ENCODE measurements at regions not wholly inside any gene's neighbourhood (a gene's known extent, or its start where the extent isn't known, plus 50 kb on each side); places are given as distances from the start of the nearest gene placed in this dataset.

DNA sequence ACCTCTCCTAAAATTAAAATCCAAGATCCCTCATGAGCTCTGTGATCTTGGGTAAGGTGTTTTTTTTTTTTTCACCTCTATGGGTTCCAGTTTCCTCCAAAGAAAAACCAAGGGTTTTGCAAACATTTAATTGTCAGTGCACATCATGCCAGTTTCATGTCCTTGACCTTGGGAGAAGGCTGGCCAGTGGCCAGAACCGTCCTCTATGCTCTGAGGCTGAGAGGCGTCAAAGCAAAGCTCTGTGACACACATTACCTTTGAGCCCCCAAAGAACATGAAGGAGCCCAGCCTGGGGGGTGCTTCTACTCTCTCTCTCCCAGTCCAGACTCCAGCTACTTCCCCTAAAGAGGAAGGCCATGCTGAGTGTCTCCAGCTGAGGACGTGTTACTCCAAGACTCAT is 145.5 kb upstream of the TMEM132C start:
- H3K27ac Mint-ChIP-seq, result no peak overlapping the region
- Histone ChIP-seq H2AFZ (ENCODE audit: low read length) (no peak overlapping the region), H3K14ac (ENCODE audit: insufficient read depth, low read length) (no peak overlapping the region), H2BK5ac (ENCODE audit: insufficient read length, low read length) (no peak overlapping the region), H3K23me2 (ENCODE audit: insufficient read length, low read depth, low read length, poor library complexity, severe bottlenecking) (no peaks in the 10 kb centered on the region), H2AK5ac (ENCODE audit: insufficient read length, low read length) (no peak overlapping the region), H3K56ac (ENCODE audit: insufficient read length, low read depth, low read length) (no peak overlapping the region), H3K18ac (ENCODE audit: insufficient read length, low read depth, low read length) (no peak overlapping the region), H3K4ac (ENCODE audit: low read depth, low read length) (no peak overlapping the region), H2BK12ac (ENCODE audit: insufficient read length, low read depth, low read length) (no peak overlapping the region), H2BK15ac (ENCODE audit: low read depth, low read length) (no peak overlapping the region), H4K8ac (replicated peaks; ENCODE audit: insufficient read length, low read depth, low read length) (no peak overlapping the region), H4K20me1 (ENCODE audit: control insufficient read depth, insufficient read depth, insufficient read length) (no peaks in the 10 kb centered on the region), H3K23ac (ENCODE audit: insufficient read length, low read depth, low read length) (no peak overlapping the region), H3K27me3 (ENCODE audit: insufficient read depth, low read length) (no peaks in the 10 kb centered on the region), H3K79me2 (ENCODE audit: insufficient read depth, low read length) (no peaks in the 10 kb centered on the region), H3K9ac (ENCODE audit: extremely low read depth, insufficient read length, low read length) (no peak overlapping the region), H3K79me1 (ENCODE audit: insufficient read depth, low read depth, low read length, poor library complexity, severe bottlenecking) (no peaks in the 10 kb centered on the region), H2BK120ac (ENCODE audit: low read depth, low read length, poor library complexity, severe bottlenecking) (no peak overlapping the region), H3T11ph (ENCODE audit: low read length) (no peak overlapping the region), H3K4me1 (ENCODE audit: insufficient read depth, low read length) (no peaks in the 10 kb centered on the region), H3K27ac (ENCODE audit: insufficient read length, low read depth, low read length) (no peak overlapping the region), H4K91ac (ENCODE audit: insufficient read length, low read depth, low read length) (no peak overlapping the region), H3K9me3 (ENCODE audit: control insufficient read depth, low read depth, low read length) (no peaks in the 10 kb centered on the region), H3K4me2 (ENCODE audit: insufficient read depth, insufficient read length, low read length) (no peak overlapping the region), H2BK20ac (ENCODE audit: low read depth, low read length, poor library complexity, severe bottlenecking) (no peak overlapping the region), H4K5ac (ENCODE audit: insufficient read length, low read depth, low read length) (no peak overlapping the region)
- no peaks in the 10 kb centered on the region; the same call in 1 of the 2 replicates for H3K27me3 Mint-ChIP-seq (ENCODE audit: low read depth)
- H3K4me1 Mint-ChIP-seq, result peaks cover 4% of the 10 kb centered on the region in 2 experiments; a peak in 3 of 4 replicates
- H3K9me3 Mint-ChIP-seq, result no peaks in the 10 kb centered on the region; a peak in 1 of 5 replicates
- H3K4me3 Mint-ChIP-seq, result no peak overlapping the region
- H3K36me3 Mint-ChIP-seq (ENCODE audit: insufficient read depth in 1 of 3, low read depth in 3 of 3), result no peaks in the 10 kb centered on the region
- TF ChIP-seq, protein P1, sequence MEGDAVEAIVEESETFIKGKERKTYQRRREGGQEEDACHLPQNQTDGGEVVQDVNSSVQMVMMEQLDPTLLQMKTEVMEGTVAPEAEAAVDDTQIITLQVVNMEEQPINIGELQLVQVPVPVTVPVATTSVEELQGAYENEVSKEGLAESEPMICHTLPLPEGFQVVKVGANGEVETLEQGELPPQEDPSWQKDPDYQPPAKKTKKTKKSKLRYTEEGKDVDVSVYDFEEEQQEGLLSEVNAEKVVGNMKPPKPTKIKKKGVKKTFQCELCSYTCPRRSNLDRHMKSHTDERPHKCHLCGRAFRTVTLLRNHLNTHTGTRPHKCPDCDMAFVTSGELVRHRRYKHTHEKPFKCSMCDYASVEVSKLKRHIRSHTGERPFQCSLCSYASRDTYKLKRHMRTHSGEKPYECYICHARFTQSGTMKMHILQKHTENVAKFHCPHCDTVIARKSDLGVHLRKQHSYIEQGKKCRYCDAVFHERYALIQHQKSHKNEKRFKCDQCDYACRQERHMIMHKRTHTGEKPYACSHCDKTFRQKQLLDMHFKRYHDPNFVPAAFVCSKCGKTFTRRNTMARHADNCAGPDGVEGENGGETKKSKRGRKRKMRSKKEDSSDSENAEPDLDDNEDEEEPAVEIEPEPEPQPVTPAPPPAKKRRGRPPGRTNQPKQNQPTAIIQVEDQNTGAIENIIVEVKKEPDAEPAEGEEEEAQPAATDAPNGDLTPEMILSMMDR (conservative IDR thresholded peaks at IDR 0.05), result no peak
- no CpG with 5 or more reads among the region's 3 CpGs for WGBS (ENCODE audit: extremely low coverage, insufficient read length, low lambda C conversion rate)
- no peak for DNase-seq

Data from H9 (cell line).